ENCODE measurements at regions not wholly inside any gene's neighbourhood (a gene's known extent, or its start where the extent isn't known, plus 50 kb on each side); places are given as distances from the start of the nearest gene placed in this dataset.

DNA sequence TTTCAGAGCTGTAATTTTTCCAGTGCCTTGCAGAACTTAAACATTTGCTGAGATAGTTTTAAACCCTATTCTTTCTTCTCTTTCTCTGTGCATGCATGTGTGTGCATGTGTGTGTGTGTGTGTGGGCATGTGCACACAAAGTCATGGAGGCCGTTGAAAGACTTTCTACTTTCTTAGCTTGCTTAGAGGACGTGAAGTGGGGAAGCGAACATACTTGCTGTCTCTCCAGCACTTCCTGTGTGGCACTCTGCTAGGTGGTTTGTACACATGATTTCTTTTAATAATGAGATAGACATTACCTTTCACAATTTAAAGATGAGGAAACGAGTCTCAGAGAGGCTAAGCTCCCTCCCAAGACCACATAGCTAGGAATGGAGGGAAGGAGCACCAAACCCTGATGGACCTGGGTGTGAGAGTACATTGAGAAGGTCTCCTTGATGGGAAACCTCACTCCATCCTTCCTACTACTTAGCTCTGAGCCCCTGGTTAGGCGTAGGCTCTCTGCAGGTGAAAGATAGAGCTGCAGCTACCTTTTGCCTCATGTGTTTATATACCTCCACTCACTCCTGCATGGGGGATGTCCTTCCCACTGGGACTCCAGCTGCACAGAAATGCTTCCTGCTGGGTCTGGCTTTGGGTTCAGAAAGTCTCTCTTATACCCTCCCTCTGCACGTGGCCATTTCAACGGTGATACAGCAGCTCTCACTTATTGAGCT lies 101.9 kb upstream of the USP24 start:
- no peak for DNase-seq (ENCODE audit: low read depth)
- no peak overlapping the region for H3K4me3 ChIP-seq (ENCODE audit: low read depth, low read length)
- TF ChIP-seq, protein P1, sequence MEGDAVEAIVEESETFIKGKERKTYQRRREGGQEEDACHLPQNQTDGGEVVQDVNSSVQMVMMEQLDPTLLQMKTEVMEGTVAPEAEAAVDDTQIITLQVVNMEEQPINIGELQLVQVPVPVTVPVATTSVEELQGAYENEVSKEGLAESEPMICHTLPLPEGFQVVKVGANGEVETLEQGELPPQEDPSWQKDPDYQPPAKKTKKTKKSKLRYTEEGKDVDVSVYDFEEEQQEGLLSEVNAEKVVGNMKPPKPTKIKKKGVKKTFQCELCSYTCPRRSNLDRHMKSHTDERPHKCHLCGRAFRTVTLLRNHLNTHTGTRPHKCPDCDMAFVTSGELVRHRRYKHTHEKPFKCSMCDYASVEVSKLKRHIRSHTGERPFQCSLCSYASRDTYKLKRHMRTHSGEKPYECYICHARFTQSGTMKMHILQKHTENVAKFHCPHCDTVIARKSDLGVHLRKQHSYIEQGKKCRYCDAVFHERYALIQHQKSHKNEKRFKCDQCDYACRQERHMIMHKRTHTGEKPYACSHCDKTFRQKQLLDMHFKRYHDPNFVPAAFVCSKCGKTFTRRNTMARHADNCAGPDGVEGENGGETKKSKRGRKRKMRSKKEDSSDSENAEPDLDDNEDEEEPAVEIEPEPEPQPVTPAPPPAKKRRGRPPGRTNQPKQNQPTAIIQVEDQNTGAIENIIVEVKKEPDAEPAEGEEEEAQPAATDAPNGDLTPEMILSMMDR (IDR thresholded peaks at IDR 0.05; ENCODE audit: low read depth, low read length, missing control alignments): no peak

DNA sequence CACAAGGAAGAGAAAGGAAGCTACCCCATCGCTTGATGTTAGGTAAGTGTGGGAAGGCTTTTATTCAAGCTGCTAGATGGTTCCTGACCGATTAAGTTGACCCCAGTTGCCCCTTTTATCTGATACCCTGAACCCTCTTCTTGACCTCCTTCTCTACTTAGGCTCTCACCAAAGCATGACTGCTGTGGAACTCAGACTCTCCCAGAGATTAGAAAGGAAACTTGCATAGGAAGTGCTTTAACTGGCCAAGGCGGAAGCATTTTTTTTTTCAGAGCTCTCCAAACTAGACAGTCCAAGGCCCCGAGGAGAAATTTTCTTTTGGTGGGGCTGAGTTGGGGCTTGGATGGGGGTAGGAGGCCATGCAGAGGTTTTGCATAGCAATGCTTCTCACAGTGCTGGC lies 101.3 kb upstream of the USP24 start:
- TF ChIP-seq, protein P1 (IDR thresholded peaks at IDR 0.05; ENCODE audit: low read depth, low read length, missing control alignments): no peak
- H3K4me3 ChIP-seq (ENCODE audit: low read depth, low read length): no peak overlapping the region
- no peak for DNase-seq (ENCODE audit: low read depth)

GRCh38 chr1:55315552-55315951 lies 100.4 kb upstream of the USP24 start:
- no peak for DNase-seq (ENCODE audit: low read depth)
- TF ChIP-seq, protein P1 (IDR thresholded peaks at IDR 0.05; ENCODE audit: low read depth, low read length, missing control alignments): no peak
- no peak overlapping the region for H3K4me3 ChIP-seq (ENCODE audit: low read depth, low read length)

DNA sequence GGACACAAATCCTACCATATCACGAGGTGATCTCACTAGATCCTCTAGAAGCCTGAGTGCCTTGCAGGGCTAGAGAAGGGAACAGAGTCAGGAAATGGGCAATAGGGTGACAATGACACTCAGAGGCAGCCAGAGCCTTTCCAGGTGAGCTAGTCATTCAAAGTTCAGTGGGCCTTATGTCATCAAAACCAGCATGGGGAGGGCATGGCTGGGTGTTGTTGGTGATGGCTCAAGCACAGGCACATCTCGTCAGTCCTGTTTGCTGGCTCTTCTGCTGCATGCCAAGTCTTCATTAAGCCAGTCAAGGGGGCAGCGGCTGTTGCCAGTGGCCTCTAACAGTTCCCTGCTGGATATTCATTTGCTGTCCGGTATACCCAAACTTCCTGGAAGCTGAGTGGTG lies 99.6 kb upstream of the USP24 start:
- TF ChIP-seq, protein P1 (IDR thresholded peaks at IDR 0.05; ENCODE audit: low read depth, low read length, missing control alignments): no peak

DNA sequence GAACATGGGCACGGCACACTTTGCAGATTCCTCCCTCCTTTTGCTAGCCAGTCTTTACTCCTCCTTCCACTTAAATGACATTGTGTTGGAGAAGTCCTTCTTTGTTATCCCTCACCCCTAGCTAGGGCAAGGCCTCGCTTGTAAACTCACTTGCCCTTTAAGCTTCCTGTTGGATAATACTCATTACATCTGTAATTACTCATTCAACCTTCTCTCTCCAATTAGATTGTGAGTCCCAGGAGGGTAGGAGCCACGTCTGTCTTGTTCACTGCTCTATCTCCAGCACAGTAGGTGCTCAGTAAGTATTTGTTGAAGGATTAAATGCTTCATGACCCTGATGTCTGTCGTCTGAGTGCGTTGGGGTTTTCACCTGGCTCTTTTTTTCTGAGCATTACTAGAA lies 98.7 kb upstream of the USP24 start:
- no peak for DNase-seq (ENCODE audit: low read depth)
- H3K4me3 ChIP-seq (ENCODE audit: low read depth, low read length): no peak overlapping the region
- TF ChIP-seq, protein P1 (IDR thresholded peaks at IDR 0.05; ENCODE audit: low read depth, low read length, missing control alignments): no peak

More for the DNA sequence above, 99.6 kb upstream of the USP24 start:
- DNase-seq (ENCODE audit: low read depth): no peak
- H3K4me3 ChIP-seq (ENCODE audit: low read depth, low read length): no peak overlapping the region

DNA sequence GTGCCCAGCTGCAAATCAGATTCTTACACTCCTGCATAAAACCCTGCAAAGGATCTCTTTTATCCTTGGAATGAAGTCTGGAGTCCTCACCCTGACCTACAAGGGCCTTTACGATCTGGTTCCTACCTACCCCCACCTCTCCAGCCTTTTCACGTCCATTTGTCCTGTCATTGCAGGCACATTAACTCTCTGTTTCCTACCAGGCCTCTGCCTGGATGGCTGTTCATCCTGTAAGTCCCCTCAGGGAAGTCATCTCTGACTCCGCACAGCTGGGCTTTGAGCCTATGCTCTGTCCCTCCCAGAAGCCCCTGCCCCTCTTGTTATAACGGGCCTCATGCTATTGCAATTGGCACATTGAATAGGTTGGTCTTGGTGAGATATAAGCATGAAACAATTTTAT lies 96.8 kb upstream of the USP24 start:
- DNase-seq (ENCODE audit: low read depth): no peak
- H3K4me3 ChIP-seq (ENCODE audit: low read depth, low read length): no peak overlapping the region
- TF ChIP-seq, protein P1 (IDR thresholded peaks at IDR 0.05; ENCODE audit: low read depth, low read length, missing control alignments): no peak

GRCh38 chr1:55311057-55311641 lies 96.0 kb upstream of the USP24 start:
- TF ChIP-seq, protein P1 (IDR thresholded peaks at IDR 0.05; ENCODE audit: low read depth, low read length, missing control alignments): no peak
- DNase-seq (ENCODE audit: low read depth): no peak
- no peak overlapping the region for H3K4me3 ChIP-seq (ENCODE audit: low read depth, low read length)

Measured in GM12864 (cell line).